Heart left ventricle (tissue), 13 donors: ENCODE measurements at regions not wholly inside any gene's neighbourhood (a gene's known extent, or its start where the extent isn't known, plus 50 kb on each side); places are given as distances from the start of the nearest gene placed in this dataset.
"Not testable (repeated sequence)": the region's sequence is repeated elsewhere in the genome, so short reads cannot be mapped to it uniquely, and the experiment has no call there.

Experiments
- POLR2A ChIP-seq, 2 donors: fragments of 450-650 bp; IDR thresholded peaks; one replicate each; pipeline ENCODE4 v1.6.1; 2017; ENCODE audit warnings: antibody characterized with exemption in 2 of 2, mild to moderate bottlenecking in 2 of 2, moderate library complexity in 2 of 2
- TF ChIP-seq, protein P1 (sequence below), 12 donors: fragments of 200-600 bp; sonication (generic) in 4 of 12; IDR thresholded peaks; one replicate each; pipeline versions ENCODE4 v1.5.0 to v1.8.0; 2018 to 2022; ENCODE audit warnings: antibody characterized with exemption in 12 of 12, mild to moderate bottlenecking in 5 of 12
- donor health status: ischemic (EF 13 %, LVEDD 7.1; RV severe dilation, severe dysfunction).
- donor health status: DM: no; HTN: yes; CAD: no.
- donor health status: DM: no; HTN: no; CAD: no.
- donor health status: ischemic (EF 25% LVEDD 6.9; RV normal size, moderate dysfunction).
- donor health status: ischemic (EF 25% LVEDD 5.7; RV mildly dilated, moderate dysfunction).
- donor health status: ischemic (EF 35%, LVEDD 5.7; RV mildly dilated, moderate dysfunction).
- donor health status: nonischemic (EF 11% LVEDD 7.7; RV severe dilation, severe dysfunction).
- donor health status: DM: yes; HTN: yes; CAD: no.
- donor health status: PGD.
- donor health status: ischemic (EF 29% LVEDD 5.4; RV normal size, mild dysfunction).
- donor health status: nonischemic (EF 23%, LVEDD 6.1; RV moderate dilation, normal function).

DNA sequence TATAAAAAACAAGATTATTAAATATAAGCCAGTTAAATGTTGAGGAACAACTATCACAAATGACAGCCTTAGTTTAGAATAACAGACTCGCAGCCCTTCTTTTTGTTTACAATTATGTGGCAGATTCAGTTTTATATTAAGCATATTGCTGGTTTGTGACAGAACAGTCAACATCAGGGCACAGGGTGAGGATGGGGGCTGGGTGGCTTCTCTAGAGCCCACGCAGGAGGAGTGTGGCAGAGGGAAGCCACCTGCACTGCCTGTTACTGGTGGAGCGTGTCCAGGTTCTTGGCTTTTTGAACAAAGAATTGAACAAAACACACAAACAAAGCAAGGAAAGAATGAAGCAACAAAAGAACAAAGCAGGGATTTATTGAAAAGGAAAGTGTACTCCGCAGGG, 1415.2 kb downstream of the KHDRBS2 start:
- TF ChIP-seq, protein P1, sequence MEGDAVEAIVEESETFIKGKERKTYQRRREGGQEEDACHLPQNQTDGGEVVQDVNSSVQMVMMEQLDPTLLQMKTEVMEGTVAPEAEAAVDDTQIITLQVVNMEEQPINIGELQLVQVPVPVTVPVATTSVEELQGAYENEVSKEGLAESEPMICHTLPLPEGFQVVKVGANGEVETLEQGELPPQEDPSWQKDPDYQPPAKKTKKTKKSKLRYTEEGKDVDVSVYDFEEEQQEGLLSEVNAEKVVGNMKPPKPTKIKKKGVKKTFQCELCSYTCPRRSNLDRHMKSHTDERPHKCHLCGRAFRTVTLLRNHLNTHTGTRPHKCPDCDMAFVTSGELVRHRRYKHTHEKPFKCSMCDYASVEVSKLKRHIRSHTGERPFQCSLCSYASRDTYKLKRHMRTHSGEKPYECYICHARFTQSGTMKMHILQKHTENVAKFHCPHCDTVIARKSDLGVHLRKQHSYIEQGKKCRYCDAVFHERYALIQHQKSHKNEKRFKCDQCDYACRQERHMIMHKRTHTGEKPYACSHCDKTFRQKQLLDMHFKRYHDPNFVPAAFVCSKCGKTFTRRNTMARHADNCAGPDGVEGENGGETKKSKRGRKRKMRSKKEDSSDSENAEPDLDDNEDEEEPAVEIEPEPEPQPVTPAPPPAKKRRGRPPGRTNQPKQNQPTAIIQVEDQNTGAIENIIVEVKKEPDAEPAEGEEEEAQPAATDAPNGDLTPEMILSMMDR (IDR thresholded peaks at IDR 0.05): not testable (repeated sequence)
- not testable (repeated sequence) for TF ChIP-seq POLR2A (IDR thresholded peaks at IDR 0.05)
